ENCODE measurements at regions not wholly inside any gene's neighbourhood (a gene's known extent, or its start where the extent isn't known, plus 50 kb on each side); places are given as distances from the start of the nearest gene placed in this dataset.

DNA sequence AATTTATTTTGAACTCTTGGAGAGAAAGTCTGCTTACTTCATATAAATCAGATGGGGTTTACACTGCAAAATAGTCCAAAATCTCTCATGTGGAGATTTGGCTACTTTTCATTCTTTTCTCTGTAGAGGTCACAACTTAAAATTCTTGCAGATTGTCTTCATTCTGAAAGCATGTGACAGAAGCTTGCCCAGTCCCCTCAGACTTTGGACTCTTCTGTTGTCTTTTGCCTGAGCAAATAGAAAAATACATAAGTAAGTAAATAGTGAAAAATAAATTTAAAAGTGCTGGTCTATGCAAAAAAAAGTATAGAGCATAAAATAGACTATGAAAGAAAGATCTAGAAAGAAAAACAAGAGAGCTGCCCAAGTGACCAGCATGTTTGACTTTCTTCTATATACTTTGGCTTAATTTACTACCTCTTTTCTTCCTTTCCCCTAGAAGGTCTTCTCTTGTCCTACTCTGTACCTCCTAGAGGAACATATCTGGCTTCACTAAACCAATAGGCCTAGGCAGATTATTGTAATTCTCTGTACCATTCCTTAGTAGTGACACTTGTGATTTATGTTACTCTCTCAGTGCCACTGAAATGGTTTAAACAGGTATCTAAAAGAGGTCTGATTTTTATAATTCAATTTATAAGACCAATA is 260.9 kb downstream of the TENT5A start:
- no peak for TF ChIP-seq POLR2AphosphoS5 (IDR thresholded peaks at IDR 0.05)
- TF ChIP-seq, protein P1, sequence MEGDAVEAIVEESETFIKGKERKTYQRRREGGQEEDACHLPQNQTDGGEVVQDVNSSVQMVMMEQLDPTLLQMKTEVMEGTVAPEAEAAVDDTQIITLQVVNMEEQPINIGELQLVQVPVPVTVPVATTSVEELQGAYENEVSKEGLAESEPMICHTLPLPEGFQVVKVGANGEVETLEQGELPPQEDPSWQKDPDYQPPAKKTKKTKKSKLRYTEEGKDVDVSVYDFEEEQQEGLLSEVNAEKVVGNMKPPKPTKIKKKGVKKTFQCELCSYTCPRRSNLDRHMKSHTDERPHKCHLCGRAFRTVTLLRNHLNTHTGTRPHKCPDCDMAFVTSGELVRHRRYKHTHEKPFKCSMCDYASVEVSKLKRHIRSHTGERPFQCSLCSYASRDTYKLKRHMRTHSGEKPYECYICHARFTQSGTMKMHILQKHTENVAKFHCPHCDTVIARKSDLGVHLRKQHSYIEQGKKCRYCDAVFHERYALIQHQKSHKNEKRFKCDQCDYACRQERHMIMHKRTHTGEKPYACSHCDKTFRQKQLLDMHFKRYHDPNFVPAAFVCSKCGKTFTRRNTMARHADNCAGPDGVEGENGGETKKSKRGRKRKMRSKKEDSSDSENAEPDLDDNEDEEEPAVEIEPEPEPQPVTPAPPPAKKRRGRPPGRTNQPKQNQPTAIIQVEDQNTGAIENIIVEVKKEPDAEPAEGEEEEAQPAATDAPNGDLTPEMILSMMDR (IDR thresholded peaks at IDR 0.05), result no peak
- TF ChIP-seq POLR2A (IDR thresholded peaks at IDR 0.05), result no peak
- Histone ChIP-seq H3K36me3 (no peaks in the 10 kb centered on the region), H3K27ac (no peak overlapping the region), H3K27me3 (replicated peaks; ENCODE audit: insufficient read depth) (no peaks in the 10 kb centered on the region), H3K4me3 (no peak overlapping the region), H3K9me3 (no peaks in the 10 kb centered on the region), H3K4me1 (replicated peaks) (no peaks in the 10 kb centered on the region)
- intact Hi-C loops (cut with DNase I), result no loop called here
- no peak for DNase-seq (ENCODE audit: low spot score)

DNA sequence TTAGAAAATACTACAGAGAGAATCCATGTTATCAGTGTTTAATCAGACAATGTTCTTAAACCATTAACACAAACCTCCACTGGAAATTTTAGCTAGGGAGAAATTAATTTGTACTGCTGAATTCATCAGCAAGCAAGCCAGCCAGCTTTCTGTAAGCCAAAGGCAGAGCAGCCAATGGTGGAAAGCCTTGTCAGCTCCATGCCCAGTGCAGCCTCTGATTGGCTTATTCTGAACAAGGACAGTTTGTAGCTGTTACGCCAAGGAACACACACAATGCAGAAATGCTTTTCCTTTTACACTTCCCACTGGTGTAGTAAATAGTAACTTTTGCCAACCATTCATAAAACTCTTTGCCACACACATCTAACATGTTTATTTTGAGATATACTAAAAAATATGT is 265.0 kb downstream of the TENT5A start:
- H3K4me3 ChIP-seq, result no peak overlapping the region
- no peaks in the 10 kb centered on the region for H3K4me1 ChIP-seq (replicated peaks)
- H3K27me3 ChIP-seq (replicated peaks; ENCODE audit: insufficient read depth), result no peaks in the 10 kb centered on the region
- no peak overlapping the region for H3K27ac ChIP-seq
- WGBS, result 24% methylated on average over 1 of the region's 1 CpG
- DNase-seq (ENCODE audit: low spot score), result no peak
- no peaks in the 10 kb centered on the region for H3K36me3 ChIP-seq
- H3K9me3 ChIP-seq, result no peaks in the 10 kb centered on the region
- intact Hi-C loops (cut with DNase I), result no loop called here
- TF ChIP-seq POLR2AphosphoS5 (IDR thresholded peaks at IDR 0.05), result no peak
- no peak for TF ChIP-seq POLR2A (IDR thresholded peaks at IDR 0.05)
- TF ChIP-seq, protein P1 (IDR thresholded peaks at IDR 0.05), result no peak

DNA sequence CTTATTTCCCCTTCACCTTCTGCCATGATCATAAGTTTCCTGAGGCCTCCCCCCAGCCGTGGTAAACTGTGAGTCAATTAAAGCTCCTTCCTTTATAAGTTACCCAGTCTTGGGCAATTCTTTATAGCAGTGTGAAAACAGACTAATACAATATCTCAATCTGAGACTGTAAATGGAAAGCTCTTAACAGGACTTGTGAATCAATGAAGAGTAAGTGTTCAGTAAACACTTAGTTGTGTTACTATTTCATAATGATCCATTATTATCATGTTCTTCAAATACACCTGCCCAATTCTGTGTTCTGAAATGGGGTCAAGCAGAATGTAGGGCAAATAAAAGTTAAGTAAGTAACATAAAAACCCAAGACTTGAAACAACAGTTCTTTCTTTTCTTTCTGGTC is 266.2 kb downstream of the TENT5A start:
- H3K27ac ChIP-seq, result no peak overlapping the region
- H3K9me3 ChIP-seq, result no peaks in the 10 kb centered on the region
- H3K27me3 ChIP-seq (replicated peaks; ENCODE audit: insufficient read depth), result no peaks in the 10 kb centered on the region
- no peak for DNase-seq (ENCODE audit: low spot score)
- intact Hi-C loops (cut with DNase I), result no loop called here
- 35% methylated on average over 1 of the region's 1 CpG for whole genome bisulfite sequencing
- no peaks in the 10 kb centered on the region for H3K36me3 ChIP-seq
- no peaks in the 10 kb centered on the region for H3K4me1 ChIP-seq (replicated peaks)
- no peak for TF ChIP-seq POLR2AphosphoS5 (IDR thresholded peaks at IDR 0.05)
- TF ChIP-seq, protein P1 (IDR thresholded peaks at IDR 0.05), result no peak
- no peak for TF ChIP-seq POLR2A (IDR thresholded peaks at IDR 0.05)
- H3K4me3 ChIP-seq, result no peak overlapping the region

DNA sequence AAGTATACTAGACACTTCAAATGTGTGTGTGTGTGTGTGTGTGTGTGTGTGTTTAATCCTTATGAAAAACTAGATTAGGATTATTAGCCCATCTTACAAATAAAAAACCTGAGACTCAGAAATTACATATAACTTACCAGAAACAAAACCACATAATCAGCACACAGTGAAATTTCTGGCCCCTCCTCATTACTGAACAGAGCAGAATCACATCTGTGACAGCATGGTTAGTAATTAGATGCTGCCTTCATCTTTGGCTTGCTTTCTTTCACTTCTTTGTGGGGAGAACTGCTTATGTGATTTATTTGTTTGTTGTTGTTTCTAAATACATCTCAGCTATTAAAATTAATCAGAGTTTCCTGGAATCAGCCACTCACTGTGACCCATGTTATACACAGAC is 267.1 kb downstream of the TENT5A start:
- Histone ChIP-seq H3K27ac (no peak overlapping the region), H3K9me3 (no peaks in the 10 kb centered on the region), H3K27me3 (replicated peaks; ENCODE audit: insufficient read depth) (no peaks in the 10 kb centered on the region), H3K4me3 (no peak overlapping the region), H3K4me1 (replicated peaks) (no peaks in the 10 kb centered on the region), H3K36me3 (no peaks in the 10 kb centered on the region)
- intact Hi-C loops (cut with DNase I), result no loop called here
- no peak for DNase-seq (ENCODE audit: low spot score)
- no peak for TF ChIP-seq POLR2A (IDR thresholded peaks at IDR 0.05)
- no peak for TF ChIP-seq POLR2AphosphoS5 (IDR thresholded peaks at IDR 0.05)
- TF ChIP-seq, protein P1 (IDR thresholded peaks at IDR 0.05), result no peak

DNA sequence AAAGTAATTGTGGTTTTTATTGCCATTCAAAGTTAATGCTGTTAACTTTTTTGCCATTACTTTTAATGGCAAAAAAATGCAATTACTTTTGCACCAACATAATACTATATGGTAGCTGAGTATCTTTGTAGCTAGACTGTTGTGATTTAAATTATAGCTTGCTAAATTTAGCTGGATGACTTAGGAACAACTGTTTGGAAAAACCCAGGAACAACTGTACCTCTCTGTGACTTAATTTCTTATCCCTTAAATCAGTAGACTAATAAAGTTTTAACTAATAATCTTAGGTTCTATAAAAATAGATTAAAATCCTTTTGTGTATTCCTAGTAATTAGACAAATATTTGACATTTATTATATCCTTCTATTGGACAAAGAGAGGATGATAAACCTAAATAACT is 268.2 kb downstream of the TENT5A start:
- no peak overlapping the region for H3K4me3 ChIP-seq
- no peaks in the 10 kb centered on the region for H3K27me3 ChIP-seq (replicated peaks; ENCODE audit: insufficient read depth)
- no peak overlapping the region for H3K27ac ChIP-seq
- TF ChIP-seq, protein P1 (IDR thresholded peaks at IDR 0.05), result no peak
- TF ChIP-seq POLR2A (IDR thresholded peaks at IDR 0.05) (no peak), POLR2AphosphoS5 (IDR thresholded peaks at IDR 0.05) (no peak)
- DNase-seq (ENCODE audit: low spot score), result no peak
- no peaks in the 10 kb centered on the region for H3K9me3 ChIP-seq
- H3K36me3 ChIP-seq, result no peaks in the 10 kb centered on the region
- no peaks in the 10 kb centered on the region for H3K4me1 ChIP-seq (replicated peaks)
- intact Hi-C loops (cut with DNase I), result no loop called here

All from prostate gland (tissue), 2 donors.